WTC11 (cell line): ENCODE measurements at regions not wholly inside any gene's neighbourhood (a gene's known extent, or its start where the extent isn't known, plus 50 kb on each side); places are given as distances from the start of the nearest gene placed in this dataset.

Source experiments
- ETV6 ChIP-seq: sonication (generic); formaldehyde crosslinking; IDR thresholded peaks from 2 replicates; pipeline ENCODE4 v1.8.1; 2022; ENCODE audit warnings: mild to moderate bottlenecking, missing genetic modification reagents
- GABPB1 ChIP-seq: sonication (generic); formaldehyde crosslinking; IDR thresholded peaks from 2 replicates; pipeline ENCODE4 v1.8.1; 2023; ENCODE audit warnings: mild to moderate bottlenecking, missing genetic modification reagents
- NFYB ChIP-seq: sonication (generic); formaldehyde crosslinking; conservative IDR thresholded peaks from 2 replicates; pipeline ENCODE4 v1.8.0; 2022; ENCODE audit warnings: low read depth, missing genetic modification reagents
- SMAD3 ChIP-seq: sonication (generic); formaldehyde crosslinking; IDR thresholded peaks from 2 replicates; pipeline ENCODE4 v1.8.0; 2022; ENCODE audit warnings: missing genetic modification reagents, mild to moderate bottlenecking, borderline replicate concordance
- SMAD4 ChIP-seq: sonication (generic); formaldehyde crosslinking; IDR thresholded peaks from 2 replicates; pipeline ENCODE4 v1.8.0; 2022; ENCODE audit warnings: mild to moderate bottlenecking, missing genetic modification reagents
- SP1 ChIP-seq: sonication (generic); formaldehyde crosslinking; conservative IDR thresholded peaks from 2 replicates; pipeline ENCODE4 v1.8.1; 2022; ENCODE audit warnings: missing genetic modification reagents
- TF ChIP-seq, protein P1 (sequence below): fragments of 200-600 bp; IDR thresholded peaks from 2 replicates; pipeline ENCODE4 v1.8.0; 2022; ENCODE audit warnings: antibody characterized with exemption
- TF ChIP-seq, protein P2 (sequence below): sonication (generic); formaldehyde crosslinking; IDR thresholded peaks from 2 replicates; pipeline ENCODE4 v1.8.0; 2022; ENCODE audit warnings: mild to moderate bottlenecking, missing genetic modification reagents
- TF ChIP-seq, protein P3 (sequence below): sonication (generic); formaldehyde crosslinking; conservative IDR thresholded peaks from 2 replicates; pipeline ENCODE4 v1.8.1; 2023; ENCODE audit warnings: mild to moderate bottlenecking, low read depth, missing genetic modification reagents, moderate library complexity
- TF ChIP-seq, protein P4 (sequence below): sonication (generic); formaldehyde crosslinking; IDR thresholded peaks from 2 replicates; pipeline ENCODE4 v1.8.0; 2023; ENCODE audit warnings: missing genetic modification reagents, mild to moderate bottlenecking, borderline replicate concordance
- TF ChIP-seq, protein P5 (sequence below): fragments of 250-450 bp; sonication (Bioruptor Pico); IDR thresholded peaks from 2 replicates; pipeline ENCODE4 v1.9.0; 2021; ENCODE audit warnings: mild to moderate bottlenecking
- TF ChIP-seq, protein P6 (sequence below): fragments of 250-450 bp; sonication (Bioruptor Pico); IDR thresholded peaks from 2 replicates; pipeline ENCODE4 v1.8.0; 2021; ENCODE audit warnings: mild to moderate bottlenecking
- TF ChIP-seq, protein P7 (sequence below): sonication (generic); formaldehyde crosslinking; IDR thresholded peaks from 2 replicates; pipeline ENCODE4 v1.8.1; 2023; ENCODE audit warnings: mild to moderate bottlenecking, missing genetic modification reagents

DNA sequence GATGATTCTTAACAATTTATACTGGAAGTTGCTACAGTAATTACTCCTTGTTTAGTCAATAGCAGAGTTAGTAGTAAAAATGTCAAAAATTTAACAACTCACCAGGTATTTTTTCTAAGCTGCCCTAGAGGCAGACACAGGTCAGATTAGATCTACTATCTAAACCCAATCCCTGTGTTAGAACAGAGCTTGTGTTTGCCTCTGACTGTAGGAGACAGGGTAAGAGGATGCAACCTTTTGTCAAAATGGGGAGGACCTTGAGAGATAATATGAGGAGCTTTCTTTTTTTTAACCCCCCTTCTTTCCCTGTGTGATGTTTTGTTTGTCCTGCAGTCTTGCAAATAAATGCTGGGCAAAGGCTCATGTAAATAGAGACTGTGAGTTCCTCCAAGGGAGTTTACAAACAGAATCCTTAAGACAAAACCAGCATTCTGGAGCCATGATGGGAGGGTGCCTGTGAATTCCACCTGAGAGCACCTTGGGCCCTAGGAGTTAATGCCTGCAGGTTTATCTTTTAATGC is 353.1 kb downstream of the GATA3 start:
- TF ChIP-seq, protein P1, sequence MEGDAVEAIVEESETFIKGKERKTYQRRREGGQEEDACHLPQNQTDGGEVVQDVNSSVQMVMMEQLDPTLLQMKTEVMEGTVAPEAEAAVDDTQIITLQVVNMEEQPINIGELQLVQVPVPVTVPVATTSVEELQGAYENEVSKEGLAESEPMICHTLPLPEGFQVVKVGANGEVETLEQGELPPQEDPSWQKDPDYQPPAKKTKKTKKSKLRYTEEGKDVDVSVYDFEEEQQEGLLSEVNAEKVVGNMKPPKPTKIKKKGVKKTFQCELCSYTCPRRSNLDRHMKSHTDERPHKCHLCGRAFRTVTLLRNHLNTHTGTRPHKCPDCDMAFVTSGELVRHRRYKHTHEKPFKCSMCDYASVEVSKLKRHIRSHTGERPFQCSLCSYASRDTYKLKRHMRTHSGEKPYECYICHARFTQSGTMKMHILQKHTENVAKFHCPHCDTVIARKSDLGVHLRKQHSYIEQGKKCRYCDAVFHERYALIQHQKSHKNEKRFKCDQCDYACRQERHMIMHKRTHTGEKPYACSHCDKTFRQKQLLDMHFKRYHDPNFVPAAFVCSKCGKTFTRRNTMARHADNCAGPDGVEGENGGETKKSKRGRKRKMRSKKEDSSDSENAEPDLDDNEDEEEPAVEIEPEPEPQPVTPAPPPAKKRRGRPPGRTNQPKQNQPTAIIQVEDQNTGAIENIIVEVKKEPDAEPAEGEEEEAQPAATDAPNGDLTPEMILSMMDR: no peak
- TF ChIP-seq SMAD4: no peak
- TF ChIP-seq, protein P2, sequence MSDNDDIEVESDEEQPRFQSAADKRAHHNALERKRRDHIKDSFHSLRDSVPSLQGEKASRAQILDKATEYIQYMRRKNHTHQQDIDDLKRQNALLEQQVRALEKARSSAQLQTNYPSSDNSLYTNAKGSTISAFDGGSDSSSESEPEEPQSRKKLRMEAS: no peak
- TF ChIP-seq SMAD3 (CRISPR knock-in tag): no peak
- TF ChIP-seq, protein P3, sequence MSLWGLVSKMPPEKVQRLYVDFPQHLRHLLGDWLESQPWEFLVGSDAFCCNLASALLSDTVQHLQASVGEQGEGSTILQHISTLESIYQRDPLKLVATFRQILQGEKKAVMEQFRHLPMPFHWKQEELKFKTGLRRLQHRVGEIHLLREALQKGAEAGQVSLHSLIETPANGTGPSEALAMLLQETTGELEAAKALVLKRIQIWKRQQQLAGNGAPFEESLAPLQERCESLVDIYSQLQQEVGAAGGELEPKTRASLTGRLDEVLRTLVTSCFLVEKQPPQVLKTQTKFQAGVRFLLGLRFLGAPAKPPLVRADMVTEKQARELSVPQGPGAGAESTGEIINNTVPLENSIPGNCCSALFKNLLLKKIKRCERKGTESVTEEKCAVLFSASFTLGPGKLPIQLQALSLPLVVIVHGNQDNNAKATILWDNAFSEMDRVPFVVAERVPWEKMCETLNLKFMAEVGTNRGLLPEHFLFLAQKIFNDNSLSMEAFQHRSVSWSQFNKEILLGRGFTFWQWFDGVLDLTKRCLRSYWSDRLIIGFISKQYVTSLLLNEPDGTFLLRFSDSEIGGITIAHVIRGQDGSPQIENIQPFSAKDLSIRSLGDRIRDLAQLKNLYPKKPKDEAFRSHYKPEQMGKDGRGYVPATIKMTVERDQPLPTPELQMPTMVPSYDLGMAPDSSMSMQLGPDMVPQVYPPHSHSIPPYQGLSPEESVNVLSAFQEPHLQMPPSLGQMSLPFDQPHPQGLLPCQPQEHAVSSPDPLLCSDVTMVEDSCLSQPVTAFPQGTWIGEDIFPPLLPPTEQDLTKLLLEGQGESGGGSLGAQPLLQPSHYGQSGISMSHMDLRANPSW (CRISPR knock-in tag): no peak
- TF ChIP-seq, protein P4, sequence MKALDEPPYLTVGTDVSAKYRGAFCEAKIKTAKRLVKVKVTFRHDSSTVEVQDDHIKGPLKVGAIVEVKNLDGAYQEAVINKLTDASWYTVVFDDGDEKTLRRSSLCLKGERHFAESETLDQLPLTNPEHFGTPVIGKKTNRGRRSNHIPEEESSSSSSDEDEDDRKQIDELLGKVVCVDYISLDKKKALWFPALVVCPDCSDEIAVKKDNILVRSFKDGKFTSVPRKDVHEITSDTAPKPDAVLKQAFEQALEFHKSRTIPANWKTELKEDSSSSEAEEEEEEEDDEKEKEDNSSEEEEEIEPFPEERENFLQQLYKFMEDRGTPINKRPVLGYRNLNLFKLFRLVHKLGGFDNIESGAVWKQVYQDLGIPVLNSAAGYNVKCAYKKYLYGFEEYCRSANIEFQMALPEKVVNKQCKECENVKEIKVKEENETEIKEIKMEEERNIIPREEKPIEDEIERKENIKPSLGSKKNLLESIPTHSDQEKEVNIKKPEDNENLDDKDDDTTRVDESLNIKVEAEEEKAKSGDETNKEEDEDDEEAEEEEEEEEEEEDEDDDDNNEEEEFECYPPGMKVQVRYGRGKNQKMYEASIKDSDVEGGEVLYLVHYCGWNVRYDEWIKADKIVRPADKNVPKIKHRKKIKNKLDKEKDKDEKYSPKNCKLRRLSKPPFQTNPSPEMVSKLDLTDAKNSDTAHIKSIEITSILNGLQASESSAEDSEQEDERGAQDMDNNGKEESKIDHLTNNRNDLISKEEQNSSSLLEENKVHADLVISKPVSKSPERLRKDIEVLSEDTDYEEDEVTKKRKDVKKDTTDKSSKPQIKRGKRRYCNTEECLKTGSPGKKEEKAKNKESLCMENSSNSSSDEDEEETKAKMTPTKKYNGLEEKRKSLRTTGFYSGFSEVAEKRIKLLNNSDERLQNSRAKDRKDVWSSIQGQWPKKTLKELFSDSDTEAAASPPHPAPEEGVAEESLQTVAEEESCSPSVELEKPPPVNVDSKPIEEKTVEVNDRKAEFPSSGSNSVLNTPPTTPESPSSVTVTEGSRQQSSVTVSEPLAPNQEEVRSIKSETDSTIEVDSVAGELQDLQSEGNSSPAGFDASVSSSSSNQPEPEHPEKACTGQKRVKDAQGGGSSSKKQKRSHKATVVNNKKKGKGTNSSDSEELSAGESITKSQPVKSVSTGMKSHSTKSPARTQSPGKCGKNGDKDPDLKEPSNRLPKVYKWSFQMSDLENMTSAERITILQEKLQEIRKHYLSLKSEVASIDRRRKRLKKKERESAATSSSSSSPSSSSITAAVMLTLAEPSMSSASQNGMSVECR: no peak
- no peak for TF ChIP-seq SP1 (CRISPR knock-in tag)
- TF ChIP-seq, protein P5, sequence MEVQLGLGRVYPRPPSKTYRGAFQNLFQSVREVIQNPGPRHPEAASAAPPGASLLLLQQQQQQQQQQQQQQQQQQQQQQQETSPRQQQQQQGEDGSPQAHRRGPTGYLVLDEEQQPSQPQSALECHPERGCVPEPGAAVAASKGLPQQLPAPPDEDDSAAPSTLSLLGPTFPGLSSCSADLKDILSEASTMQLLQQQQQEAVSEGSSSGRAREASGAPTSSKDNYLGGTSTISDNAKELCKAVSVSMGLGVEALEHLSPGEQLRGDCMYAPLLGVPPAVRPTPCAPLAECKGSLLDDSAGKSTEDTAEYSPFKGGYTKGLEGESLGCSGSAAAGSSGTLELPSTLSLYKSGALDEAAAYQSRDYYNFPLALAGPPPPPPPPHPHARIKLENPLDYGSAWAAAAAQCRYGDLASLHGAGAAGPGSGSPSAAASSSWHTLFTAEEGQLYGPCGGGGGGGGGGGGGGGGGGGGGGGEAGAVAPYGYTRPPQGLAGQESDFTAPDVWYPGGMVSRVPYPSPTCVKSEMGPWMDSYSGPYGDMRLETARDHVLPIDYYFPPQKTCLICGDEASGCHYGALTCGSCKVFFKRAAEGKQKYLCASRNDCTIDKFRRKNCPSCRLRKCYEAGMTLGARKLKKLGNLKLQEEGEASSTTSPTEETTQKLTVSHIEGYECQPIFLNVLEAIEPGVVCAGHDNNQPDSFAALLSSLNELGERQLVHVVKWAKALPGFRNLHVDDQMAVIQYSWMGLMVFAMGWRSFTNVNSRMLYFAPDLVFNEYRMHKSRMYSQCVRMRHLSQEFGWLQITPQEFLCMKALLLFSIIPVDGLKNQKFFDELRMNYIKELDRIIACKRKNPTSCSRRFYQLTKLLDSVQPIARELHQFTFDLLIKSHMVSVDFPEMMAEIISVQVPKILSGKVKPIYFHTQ (CRISPR knock-in tag): no peak
- no peak for TF ChIP-seq ETV6 (CRISPR knock-in tag)
- TF ChIP-seq GABPB1 (CRISPR knock-in tag): no peak
- TF ChIP-seq, protein P6, sequence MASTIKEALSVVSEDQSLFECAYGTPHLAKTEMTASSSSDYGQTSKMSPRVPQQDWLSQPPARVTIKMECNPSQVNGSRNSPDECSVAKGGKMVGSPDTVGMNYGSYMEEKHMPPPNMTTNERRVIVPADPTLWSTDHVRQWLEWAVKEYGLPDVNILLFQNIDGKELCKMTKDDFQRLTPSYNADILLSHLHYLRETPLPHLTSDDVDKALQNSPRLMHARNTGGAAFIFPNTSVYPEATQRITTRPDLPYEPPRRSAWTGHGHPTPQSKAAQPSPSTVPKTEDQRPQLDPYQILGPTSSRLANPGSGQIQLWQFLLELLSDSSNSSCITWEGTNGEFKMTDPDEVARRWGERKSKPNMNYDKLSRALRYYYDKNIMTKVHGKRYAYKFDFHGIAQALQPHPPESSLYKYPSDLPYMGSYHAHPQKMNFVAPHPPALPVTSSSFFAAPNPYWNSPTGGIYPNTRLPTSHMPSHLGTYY (CRISPR knock-in tag): no peak
- no peak for TF ChIP-seq NFYB (CRISPR knock-in tag)
- TF ChIP-seq, protein P7, sequence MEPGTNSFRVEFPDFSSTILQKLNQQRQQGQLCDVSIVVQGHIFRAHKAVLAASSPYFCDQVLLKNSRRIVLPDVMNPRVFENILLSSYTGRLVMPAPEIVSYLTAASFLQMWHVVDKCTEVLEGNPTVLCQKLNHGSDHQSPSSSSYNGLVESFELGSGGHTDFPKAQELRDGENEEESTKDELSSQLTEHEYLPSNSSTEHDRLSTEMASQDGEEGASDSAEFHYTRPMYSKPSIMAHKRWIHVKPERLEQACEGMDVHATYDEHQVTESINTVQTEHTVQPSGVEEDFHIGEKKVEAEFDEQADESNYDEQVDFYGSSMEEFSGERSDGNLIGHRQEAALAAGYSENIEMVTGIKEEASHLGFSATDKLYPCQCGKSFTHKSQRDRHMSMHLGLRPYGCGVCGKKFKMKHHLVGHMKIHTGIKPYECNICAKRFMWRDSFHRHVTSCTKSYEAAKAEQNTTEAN (CRISPR knock-in tag): no peak
